ENCODE measurements at regions not wholly inside any gene's neighbourhood (a gene's known extent, or its start where the extent isn't known, plus 50 kb on each side); places are given as distances from the start of the nearest gene placed in this dataset.

- TF ChIP-seq SUZ12 (IDR thresholded peaks at IDR 0.05) (no peak), FOXK2 (IDR thresholded peaks at IDR 0.05) (no peak), BHLHE40 (IDR thresholded peaks at IDR 0.05; ENCODE audit: borderline replicate concordance) (no peak), SP1 (IDR thresholded peaks at IDR 0.05) (no peak), TARDBP (IDR thresholded peaks at IDR 0.05) (no peak), PKNOX1 (IDR thresholded peaks at IDR 0.05) (no peak), ARNT (IDR thresholded peaks at IDR 0.05) (no peak), FOXM1 (IDR thresholded peaks at IDR 0.05; ENCODE audit: borderline replicate concordance) (no peak), ZNF384 (IDR thresholded peaks at IDR 0.05) (no peak), FOXA1 (IDR thresholded peaks at IDR 0.05) (no peak), ELF4 (IDR thresholded peaks at IDR 0.05) (no peak), HDGF (IDR thresholded peaks at IDR 0.05; ENCODE audit: borderline replicate concordance) (no peak)
These were observed 201.4 kb downstream of the SOCS6 start for GRCh38 chr18:70489986-70490933.
